ENCODE measurements at regions not wholly inside any gene's neighbourhood (a gene's known extent, or its start where the extent isn't known, plus 50 kb on each side); places are given as distances from the start of the nearest gene placed in this dataset.
A peak's percentile ranks its signal among the peaks of the same experiment; 100 is the strongest.

DNA sequence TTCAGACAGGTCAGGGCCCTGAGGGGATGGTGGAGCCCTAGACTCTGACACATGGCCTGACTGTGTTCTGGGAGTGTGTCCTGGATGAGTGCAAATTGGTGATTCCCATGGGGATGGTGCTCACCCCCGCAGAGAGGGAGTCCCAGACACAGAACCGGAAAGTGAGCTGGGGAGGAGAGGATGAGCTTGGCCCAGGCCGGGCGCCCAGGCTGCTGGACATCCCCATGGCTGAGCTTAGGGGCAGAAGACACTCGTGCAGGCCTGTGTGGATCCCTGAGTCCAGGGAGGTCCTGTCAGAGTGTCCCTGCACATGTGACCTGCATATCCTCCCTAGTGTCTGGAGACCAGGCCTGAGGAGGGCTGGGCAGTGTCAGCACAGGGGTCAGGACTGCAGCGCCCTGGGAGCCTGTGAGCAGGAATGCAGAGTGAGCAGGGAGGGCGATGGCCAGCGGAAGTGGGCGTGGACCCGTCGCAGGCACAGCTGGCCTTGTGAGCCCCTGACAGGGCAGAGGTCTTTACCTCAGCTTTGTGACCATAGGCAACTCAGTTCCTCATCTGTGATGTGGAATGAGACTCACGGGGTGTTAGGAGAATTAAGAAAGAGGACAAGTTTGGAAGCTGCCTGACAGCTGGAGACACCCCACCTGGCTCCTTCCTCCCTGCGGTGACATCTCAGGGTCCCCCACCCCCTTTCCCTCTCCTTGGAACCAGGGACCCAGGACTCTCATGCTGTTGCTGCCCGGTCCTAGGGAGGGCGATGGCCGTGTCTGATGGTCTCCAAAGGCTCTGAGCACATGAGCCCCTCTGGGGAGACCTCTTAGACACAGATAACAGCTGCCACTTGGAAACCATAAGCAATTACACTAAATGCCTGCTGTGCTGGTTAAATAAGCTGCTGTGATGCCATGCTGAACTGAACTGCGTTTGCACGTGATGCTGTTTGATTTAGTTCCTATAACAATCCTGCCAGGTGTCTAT, 62.6 kb upstream of the HS6ST1 start:
- no peak for TF ChIP-seq POLR2A (IDR thresholded peaks at IDR 0.05)
- TF ChIP-seq, protein P1, sequence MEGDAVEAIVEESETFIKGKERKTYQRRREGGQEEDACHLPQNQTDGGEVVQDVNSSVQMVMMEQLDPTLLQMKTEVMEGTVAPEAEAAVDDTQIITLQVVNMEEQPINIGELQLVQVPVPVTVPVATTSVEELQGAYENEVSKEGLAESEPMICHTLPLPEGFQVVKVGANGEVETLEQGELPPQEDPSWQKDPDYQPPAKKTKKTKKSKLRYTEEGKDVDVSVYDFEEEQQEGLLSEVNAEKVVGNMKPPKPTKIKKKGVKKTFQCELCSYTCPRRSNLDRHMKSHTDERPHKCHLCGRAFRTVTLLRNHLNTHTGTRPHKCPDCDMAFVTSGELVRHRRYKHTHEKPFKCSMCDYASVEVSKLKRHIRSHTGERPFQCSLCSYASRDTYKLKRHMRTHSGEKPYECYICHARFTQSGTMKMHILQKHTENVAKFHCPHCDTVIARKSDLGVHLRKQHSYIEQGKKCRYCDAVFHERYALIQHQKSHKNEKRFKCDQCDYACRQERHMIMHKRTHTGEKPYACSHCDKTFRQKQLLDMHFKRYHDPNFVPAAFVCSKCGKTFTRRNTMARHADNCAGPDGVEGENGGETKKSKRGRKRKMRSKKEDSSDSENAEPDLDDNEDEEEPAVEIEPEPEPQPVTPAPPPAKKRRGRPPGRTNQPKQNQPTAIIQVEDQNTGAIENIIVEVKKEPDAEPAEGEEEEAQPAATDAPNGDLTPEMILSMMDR (IDR thresholded peaks at IDR 0.05), result no peak
- DNase-seq, result peak; percentile 34
- H3K4me1 ChIP-seq, result peaks cover 52% of the 10 kb centered on the region
- H3K9me3 ChIP-seq, result no peaks in the 10 kb centered on the region
- WGBS, 2 donors, result 53 to 84% methylated on average over 11 to 18 of the region's 18 CpGs
- H3K4me3 ChIP-seq, result no peak overlapping the region
- no peaks in the 10 kb centered on the region for H3K27me3 ChIP-seq
- no peaks in the 10 kb centered on the region for H3K36me3 ChIP-seq (ENCODE audit: low read depth, missing control alignments)
- intact Hi-C loops (cut with DNase I; ENCODE audit: low total_unique reads), result no loop called here
- H3K27ac ChIP-seq, result peak overlapping the region; percentile 46 to 61

DNA sequence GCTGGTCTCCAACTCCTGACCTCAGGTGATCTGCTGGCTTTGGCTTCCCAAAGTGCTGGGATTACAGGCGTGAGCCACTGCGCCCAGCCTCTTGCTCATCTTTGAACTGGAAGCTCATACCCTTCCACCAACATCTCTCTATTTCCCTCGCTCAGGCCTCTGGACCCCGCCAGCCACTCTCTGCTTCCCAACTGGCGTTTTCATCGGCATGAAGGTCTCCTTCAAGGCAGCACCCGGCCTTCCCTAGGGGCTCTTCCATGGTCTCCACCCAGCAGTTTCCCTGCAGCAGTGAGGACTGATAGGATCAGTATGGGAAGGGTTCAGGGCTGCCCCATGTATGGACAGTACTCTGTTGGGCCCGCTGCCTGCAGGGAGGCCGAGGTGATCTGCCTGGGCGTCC, 65.8 kb upstream of the HS6ST1 start:
- Histone ChIP-seq H3K4me1 (peaks cover 27% of the 10 kb centered on the region), H3K27ac (no peak overlapping the region), H3K9me3 (no peaks in the 10 kb centered on the region), H3K36me3 (ENCODE audit: low read depth, missing control alignments) (no peaks in the 10 kb centered on the region), H3K27me3 (no peaks in the 10 kb centered on the region), H3K4me3 (no peak overlapping the region)
- TF ChIP-seq, protein P1 (IDR thresholded peaks at IDR 0.05), result no peak
- TF ChIP-seq POLR2A (IDR thresholded peaks at IDR 0.05), result no peak
- DNase-seq, result no peak
- intact Hi-C loops (cut with DNase I; ENCODE audit: low total_unique reads), result no loop called here
- WGBS, 2 donors, result 88 to 99% methylated on average over 10 of the region's 10 CpGs

DNA sequence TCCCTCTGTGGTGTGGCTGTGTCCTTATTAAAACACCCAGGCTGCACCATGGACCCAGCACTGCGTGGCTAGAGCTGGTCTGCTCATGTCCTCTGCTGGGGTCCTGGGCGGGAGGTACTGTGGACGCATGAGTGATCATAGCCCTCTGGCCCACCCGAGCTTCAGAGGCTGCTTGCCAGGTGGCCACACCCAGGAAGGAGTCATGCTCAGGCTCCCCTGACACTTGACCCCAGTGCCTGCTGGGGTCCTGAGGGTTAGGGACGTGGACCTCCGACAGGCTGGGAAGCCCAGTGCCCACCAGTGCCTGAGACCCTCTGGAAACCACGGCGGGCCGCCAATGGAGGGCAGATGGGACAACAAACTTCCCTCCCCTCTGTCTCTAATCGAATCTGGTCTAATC, 66.3 kb upstream of the HS6ST1 start:
- no peaks in the 10 kb centered on the region for H3K9me3 ChIP-seq
- DNase-seq, result no peak
- no peak overlapping the region for H3K27ac ChIP-seq
- H3K4me3 ChIP-seq, result no peak overlapping the region
- 79 to 83% methylated on average over 5 to 10 of the region's 10 CpGs for WGBS, 2 donors
- H3K36me3 ChIP-seq (ENCODE audit: low read depth, missing control alignments), result no peaks in the 10 kb centered on the region
- H3K4me1 ChIP-seq, result peaks cover 24% of the 10 kb centered on the region
- intact Hi-C loops (cut with DNase I; ENCODE audit: low total_unique reads), result no loop called here
- H3K27me3 ChIP-seq, result no peaks in the 10 kb centered on the region
- TF ChIP-seq POLR2A (IDR thresholded peaks at IDR 0.05), result no peak
- TF ChIP-seq, protein P1 (IDR thresholded peaks at IDR 0.05), result no peak

DNA sequence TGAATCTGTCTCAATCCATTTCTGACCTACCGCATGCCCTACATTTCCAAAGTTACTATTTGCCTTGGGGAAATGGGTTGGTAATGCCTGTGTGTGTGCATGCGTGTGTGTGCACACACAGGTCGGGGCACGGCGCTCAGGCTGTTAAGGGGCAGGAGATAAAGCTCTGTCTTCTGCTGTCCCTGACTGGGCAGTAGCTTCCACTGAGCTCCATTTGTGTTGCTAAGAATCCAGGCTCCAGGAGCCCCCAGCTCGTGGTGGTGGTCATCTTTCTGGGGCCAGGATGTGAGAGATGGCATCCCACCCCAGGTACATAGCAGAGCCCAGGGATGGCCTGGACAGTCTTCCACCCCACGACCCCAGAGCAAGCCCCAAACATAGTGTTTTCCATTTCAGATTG, 66.7 kb upstream of the HS6ST1 start:
- H3K9me3 ChIP-seq, result no peaks in the 10 kb centered on the region
- no peaks in the 10 kb centered on the region for H3K27me3 ChIP-seq
- intact Hi-C loops (cut with DNase I; ENCODE audit: low total_unique reads), result no loop called here
- H3K36me3 ChIP-seq (ENCODE audit: low read depth, missing control alignments), result no peaks in the 10 kb centered on the region
- WGBS, 2 donors, result 95 to 96% methylated on average over 6 to 7 of the region's 7 CpGs
- TF ChIP-seq, protein P1 (IDR thresholded peaks at IDR 0.05), result no peak
- TF ChIP-seq POLR2A (IDR thresholded peaks at IDR 0.05), result no peak
- no peak overlapping the region for H3K4me3 ChIP-seq
- no peak for DNase-seq
- H3K27ac ChIP-seq, result no peak overlapping the region
- peaks cover 20% of the 10 kb centered on the region for H3K4me1 ChIP-seq

Measured in testis (tissue), 2 donors.